ENCODE measurements at regions not wholly inside any gene's neighbourhood (a gene's known extent, or its start where the extent isn't known, plus 50 kb on each side); places are given as distances from the start of the nearest gene placed in this dataset.
A peak's percentile ranks its signal among the peaks of the same experiment; 100 is the strongest.

DNA sequence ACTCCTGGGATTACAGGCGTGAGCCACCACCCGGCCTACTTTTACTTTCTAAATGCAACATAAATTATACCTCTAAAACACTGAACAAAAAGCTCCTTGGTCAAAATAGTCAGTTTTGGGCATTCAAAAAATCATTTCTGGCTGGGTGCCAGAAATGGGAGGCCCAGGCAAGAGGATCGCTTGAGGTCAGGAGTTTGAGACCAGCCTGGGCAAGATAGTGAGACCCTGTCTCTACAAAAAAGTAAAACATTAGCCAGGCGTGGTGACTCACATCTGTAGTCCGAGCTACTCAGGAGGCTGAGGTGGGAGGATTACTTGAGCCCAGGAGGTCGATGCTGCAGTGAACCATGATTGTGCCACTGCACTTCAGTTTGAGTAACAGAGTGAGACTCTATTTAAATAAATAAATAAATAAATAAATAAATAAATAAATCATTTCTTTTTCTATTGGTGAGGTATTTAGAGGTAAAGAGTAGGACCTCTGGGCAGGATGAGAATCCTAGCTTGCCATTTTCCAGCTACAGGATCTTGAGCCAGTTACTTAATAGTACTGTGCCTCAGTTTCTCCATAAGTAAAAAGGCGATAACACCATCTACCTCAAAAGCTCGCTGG, 87.6 kb downstream of the SKIDA1 start:
- no peak overlapping the region for H3K4me2 ChIP-seq (ENCODE audit: low read length, poor library complexity, severe bottlenecking)
- 98% methylated on average over 7 of the region's 8 CpGs for WGBS
- no peak overlapping the region for H2AK5ac ChIP-seq (ENCODE audit: low read length, severe bottlenecking)
- H2BK12ac ChIP-seq (ENCODE audit: low read length in 2 of 2), result no peak overlapping the region
- no peak overlapping the region for H3K4me3 ChIP-seq (ENCODE audit: insufficient read depth in 1 of 2, low read depth in 1 of 2, low read length in 2 of 2)
- no peak overlapping the region for H3K23ac ChIP-seq (ENCODE audit: low read length in 2 of 2)
- H3K4me1 ChIP-seq (ENCODE audit: control insufficient read depth, insufficient read depth, low read depth, low read length), result no peaks in the 10 kb centered on the region
- H3K18ac ChIP-seq (ENCODE audit: low read depth in 1 of 2, low read length in 2 of 2), result no peak overlapping the region
- H3K9me3 ChIP-seq (ENCODE audit: control insufficient read depth, low read length), result no peaks in the 10 kb centered on the region
- no peak overlapping the region for H2AFZ ChIP-seq (ENCODE audit: low read depth, low read length)
- no peak overlapping the region for H3K14ac ChIP-seq (ENCODE audit: low read length in 2 of 2)
- H3K27me3 ChIP-seq (ENCODE audit: control insufficient read depth in 1 of 2, insufficient read depth in 1 of 2, low read length in 2 of 2), result no peaks in the 10 kb centered on the region
- DNase-seq, result no peak
- no peak overlapping the region for H4K8ac ChIP-seq (ENCODE audit: low read length)
- no peak overlapping the region for H3K4ac ChIP-seq (ENCODE audit: low read depth in 1 of 2, low read length in 2 of 2)
- no peak overlapping the region for H2BK5ac ChIP-seq (ENCODE audit: low read depth, low read length, poor library complexity, severe bottlenecking)
- no peaks in the 10 kb centered on the region for H3K79me1 ChIP-seq (replicated peaks; ENCODE audit: low read length, poor library complexity, severe bottlenecking)
- H4K91ac ChIP-seq (ENCODE audit: low read length), result no peak overlapping the region
- H3K36me3 ChIP-seq (ENCODE audit: control insufficient read depth in 1 of 2, insufficient read depth in 2 of 2, low read depth in 1 of 2, low read length in 2 of 2), result no peaks in the 10 kb centered on the region
- no peak overlapping the region for H2BK120ac ChIP-seq (ENCODE audit: low read depth, low read length)
- H3K27ac ChIP-seq (ENCODE audit: low read length, poor library complexity, severe bottlenecking), result no peak overlapping the region
- no peak overlapping the region for H2BK15ac ChIP-seq (ENCODE audit: low read depth, poor library complexity, severe bottlenecking)
- H3K9ac ChIP-seq (ENCODE audit: low read length), result no peak overlapping the region

DNA sequence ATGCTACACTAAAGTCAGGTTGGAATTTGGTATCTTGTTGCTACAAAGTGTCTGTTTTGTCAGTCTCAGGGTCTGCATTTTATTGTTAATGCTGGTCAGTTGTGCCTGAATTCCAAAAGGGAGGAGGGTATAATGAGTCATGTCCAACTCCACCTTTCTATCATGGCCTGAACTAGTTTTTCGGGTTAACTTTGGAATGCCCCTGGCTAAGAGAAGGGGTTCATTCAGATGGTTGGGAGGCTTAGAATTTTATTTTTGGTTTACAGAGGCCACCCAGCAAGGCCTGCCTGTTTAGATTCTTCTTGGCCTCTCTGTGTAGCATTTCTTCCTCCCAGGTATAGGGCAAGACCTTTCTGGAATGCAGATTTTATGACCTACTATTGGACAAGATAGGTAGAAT, 93.2 kb downstream of the SKIDA1 start:
- Histone ChIP-seq H3K4ac (ENCODE audit: low read depth in 1 of 2, low read length in 2 of 2) (no peak overlapping the region), H3K27ac (ENCODE audit: low read length, poor library complexity, severe bottlenecking) (no peak overlapping the region), H2AFZ (ENCODE audit: low read depth, low read length) (no peak overlapping the region), H3K27me3 (ENCODE audit: control insufficient read depth in 1 of 2, insufficient read depth in 1 of 2, low read length in 2 of 2) (no peaks in the 10 kb centered on the region), H2BK12ac (ENCODE audit: low read length in 2 of 2) (no peak overlapping the region), H3K4me3 (ENCODE audit: insufficient read depth in 1 of 2, low read depth in 1 of 2, low read length in 2 of 2) (no peak overlapping the region), H3K79me1 (replicated peaks; ENCODE audit: low read length, poor library complexity, severe bottlenecking) (no peaks in the 10 kb centered on the region), H3K9me3 (ENCODE audit: control insufficient read depth, low read length) (peaks cover under 1% of the 10 kb centered on the region), H3K4me2 (ENCODE audit: low read length, poor library complexity, severe bottlenecking) (no peak overlapping the region), H3K18ac (ENCODE audit: low read depth in 1 of 2, low read length in 2 of 2) (no peak overlapping the region), H2BK5ac (ENCODE audit: low read depth, low read length, poor library complexity, severe bottlenecking) (no peak overlapping the region), H3K36me3 (ENCODE audit: control insufficient read depth in 1 of 2, insufficient read depth in 2 of 2, low read depth in 1 of 2, low read length in 2 of 2) (no peaks in the 10 kb centered on the region), H3K14ac (ENCODE audit: low read length in 2 of 2) (no peak overlapping the region), H4K91ac (ENCODE audit: low read length) (no peak overlapping the region), H2AK5ac (ENCODE audit: low read length, severe bottlenecking) (no peak overlapping the region), H4K8ac (ENCODE audit: low read length) (no peak overlapping the region), H3K9ac (ENCODE audit: low read length) (no peak overlapping the region), H2BK120ac (ENCODE audit: low read depth, low read length) (no peak overlapping the region), H3K23ac (ENCODE audit: low read length in 2 of 2) (no peak overlapping the region), H3K4me1 (ENCODE audit: control insufficient read depth, insufficient read depth, low read depth, low read length) (no peaks in the 10 kb centered on the region), H2BK15ac (ENCODE audit: low read depth, poor library complexity, severe bottlenecking) (no peak overlapping the region)
- no peak for DNase-seq
- 100% methylated on average over 1 of the region's 1 CpG for WGBS

DNA sequence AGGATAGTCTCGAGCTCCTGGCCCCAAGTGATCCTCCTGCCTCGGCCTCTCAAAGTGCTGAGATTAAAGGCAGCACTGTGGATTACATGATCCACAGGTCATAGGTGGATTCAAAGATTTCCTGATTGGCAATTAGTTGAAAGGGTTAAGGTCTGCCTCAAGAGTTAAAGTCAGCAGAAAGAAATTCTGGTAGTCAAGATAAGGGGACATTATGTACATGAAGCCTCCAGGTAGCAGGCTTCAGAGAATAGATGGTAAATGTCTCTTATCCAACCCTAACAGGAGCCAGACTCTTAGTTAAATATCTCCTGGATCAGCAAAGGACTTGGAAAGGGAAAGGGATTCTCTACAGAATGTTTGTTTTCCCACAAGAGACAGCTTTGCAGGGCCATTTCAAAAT, 93.7 kb downstream of the SKIDA1 start:
- Histone ChIP-seq H2BK120ac (ENCODE audit: low read depth, low read length) (no peak overlapping the region), H2BK5ac (ENCODE audit: low read depth, low read length, poor library complexity, severe bottlenecking) (no peak overlapping the region), H4K8ac (ENCODE audit: low read length) (no peak overlapping the region), H3K4me3 (ENCODE audit: insufficient read depth in 1 of 2, low read depth in 1 of 2, low read length in 2 of 2) (no peak overlapping the region), H2AFZ (ENCODE audit: low read depth, low read length) (no peak overlapping the region), H3K18ac (ENCODE audit: low read depth in 1 of 2, low read length in 2 of 2) (no peak overlapping the region), H3K36me3 (ENCODE audit: control insufficient read depth in 1 of 2, insufficient read depth in 2 of 2, low read depth in 1 of 2, low read length in 2 of 2) (no peaks in the 10 kb centered on the region), H3K9me3 (ENCODE audit: control insufficient read depth, low read length) (peaks cover 3% of the 10 kb centered on the region), H2BK15ac (ENCODE audit: low read depth, poor library complexity, severe bottlenecking) (no peak overlapping the region), H3K14ac (ENCODE audit: low read length in 2 of 2) (no peak overlapping the region), H3K4me1 (ENCODE audit: control insufficient read depth, insufficient read depth, low read depth, low read length) (no peaks in the 10 kb centered on the region), H3K79me1 (replicated peaks; ENCODE audit: low read length, poor library complexity, severe bottlenecking) (no peaks in the 10 kb centered on the region), H3K4ac (ENCODE audit: low read depth in 1 of 2, low read length in 2 of 2) (no peak overlapping the region), H2AK5ac (ENCODE audit: low read length, severe bottlenecking) (no peak overlapping the region), H2BK12ac (ENCODE audit: low read length in 2 of 2) (no peak overlapping the region), H3K27ac (ENCODE audit: low read length, poor library complexity, severe bottlenecking) (no peak overlapping the region), H3K27me3 (ENCODE audit: control insufficient read depth in 1 of 2, insufficient read depth in 1 of 2, low read length in 2 of 2) (no peaks in the 10 kb centered on the region), H3K23ac (ENCODE audit: low read length in 2 of 2) (no peak overlapping the region), H3K4me2 (ENCODE audit: low read length, poor library complexity, severe bottlenecking) (no peak overlapping the region), H3K9ac (ENCODE audit: low read length) (no peak overlapping the region), H4K91ac (ENCODE audit: low read length) (no peak overlapping the region)
- WGBS, result 73% methylated on average over 2 of the region's 2 CpGs
- no peak for DNase-seq

DNA sequence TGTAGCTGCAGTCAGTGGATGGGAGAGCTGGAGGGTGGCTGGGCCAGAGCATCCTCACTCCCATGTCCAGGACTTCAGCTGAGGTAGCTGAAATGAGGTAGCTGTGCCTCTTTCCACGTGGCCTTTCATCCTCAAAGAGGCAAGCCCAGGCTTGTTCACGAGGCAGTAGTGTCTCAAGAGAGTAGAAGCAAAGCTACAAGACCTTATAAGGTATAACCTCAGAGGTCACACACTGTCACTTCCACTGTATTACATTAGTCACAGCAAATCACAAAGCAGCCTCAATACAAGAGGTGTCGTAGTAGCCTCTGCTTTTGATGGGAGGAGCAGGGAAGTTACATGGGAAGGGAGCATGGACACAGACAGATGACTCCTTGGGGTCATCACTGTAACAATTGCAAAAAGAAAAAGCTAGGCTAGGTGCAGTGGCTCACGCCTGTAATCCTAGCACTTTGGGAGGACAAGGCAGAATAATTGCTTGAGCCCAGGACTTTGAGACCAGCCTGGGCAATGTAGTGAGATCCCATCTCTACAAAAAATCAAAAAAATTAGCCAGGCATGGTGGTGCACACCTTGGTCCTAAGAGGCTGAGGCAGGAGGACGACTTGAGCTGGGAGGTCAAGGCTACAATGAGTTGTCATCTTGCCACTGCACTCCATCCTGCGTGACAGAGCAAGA, 97.5 kb downstream of the SKIDA1 start:
- no peak overlapping the region for H3K23ac ChIP-seq (ENCODE audit: low read length in 2 of 2)
- no peak overlapping the region for H3K4me2 ChIP-seq (ENCODE audit: low read length, poor library complexity, severe bottlenecking)
- peaks cover 3% of the 10 kb centered on the region for H3K9me3 ChIP-seq (ENCODE audit: control insufficient read depth, low read length)
- no peak overlapping the region for H4K91ac ChIP-seq (ENCODE audit: low read length)
- DNase-seq, result peak; percentile 41
- H2BK5ac ChIP-seq (ENCODE audit: low read depth, low read length, poor library complexity, severe bottlenecking), result no peak overlapping the region
- no peaks in the 10 kb centered on the region for H3K4me1 ChIP-seq (ENCODE audit: control insufficient read depth, insufficient read depth, low read depth, low read length)
- no peak overlapping the region for H3K4ac ChIP-seq (ENCODE audit: low read depth in 1 of 2, low read length in 2 of 2)
- WGBS, result 76% methylated on average over 5 of the region's 6 CpGs
- H3K27me3 ChIP-seq (ENCODE audit: control insufficient read depth in 1 of 2, insufficient read depth in 1 of 2, low read length in 2 of 2), result no peaks in the 10 kb centered on the region
- H3K4me3 ChIP-seq (ENCODE audit: insufficient read depth in 1 of 2, low read depth in 1 of 2, low read length in 2 of 2), result no peak overlapping the region
- no peak overlapping the region for H2AK5ac ChIP-seq (ENCODE audit: low read length, severe bottlenecking)
- no peaks in the 10 kb centered on the region for H3K79me1 ChIP-seq (replicated peaks; ENCODE audit: low read length, poor library complexity, severe bottlenecking)
- no peak overlapping the region for H3K14ac ChIP-seq (ENCODE audit: low read length in 2 of 2)
- peak overlapping the region in 1 of 2 experiments; percentile 18 for H3K18ac ChIP-seq (ENCODE audit: low read depth in 1 of 2, low read length in 2 of 2)
- H2AFZ ChIP-seq (ENCODE audit: low read depth, low read length), result no peak overlapping the region
- H4K8ac ChIP-seq (ENCODE audit: low read length), result no peak overlapping the region
- peak overlapping the region; percentile 11 for H3K9ac ChIP-seq (ENCODE audit: low read length)
- no peak overlapping the region for H2BK15ac ChIP-seq (ENCODE audit: low read depth, poor library complexity, severe bottlenecking)
- H3K36me3 ChIP-seq (ENCODE audit: control insufficient read depth in 1 of 2, insufficient read depth in 2 of 2, low read depth in 1 of 2, low read length in 2 of 2), result no peaks in the 10 kb centered on the region
- H3K27ac ChIP-seq (ENCODE audit: low read length, poor library complexity, severe bottlenecking), result no peak overlapping the region
- no peak overlapping the region for H2BK120ac ChIP-seq (ENCODE audit: low read depth, low read length)
- H2BK12ac ChIP-seq (ENCODE audit: low read length in 2 of 2), result no peak overlapping the region
